ENCODE measurements at regions not wholly inside any gene's neighbourhood (a gene's known extent, or its start where the extent isn't known, plus 50 kb on each side); places are given as distances from the start of the nearest gene placed in this dataset.

- Histone ChIP-seq H3K27ac (ENCODE audit: low read depth, low read length, poor library complexity, severe bottlenecking) (no peak overlapping the region), H3K4me1 (ENCODE audit: insufficient read depth, low read length, poor library complexity, severe bottlenecking) (no peaks in the 10 kb centered on the region), H3K4me3 (ENCODE audit: low read depth, low read length, poor library complexity, severe bottlenecking) (no peak overlapping the region), H3K27me3 (replicated peaks; ENCODE audit: insufficient read depth, low read depth, low read length, poor library complexity) (no peaks in the 10 kb centered on the region), H3K9me3 (ENCODE audit: low read depth, low read length, poor library complexity, severe bottlenecking) (no peaks in the 10 kb centered on the region), H3K36me3 (ENCODE audit: insufficient read depth, low read length, poor library complexity, severe bottlenecking) (no peaks in the 10 kb centered on the region)
- no peak for TF ChIP-seq EZH2 (IDR thresholded peaks at IDR 0.05; ENCODE audit: borderline replicate concordance, low read depth, low read length, poor library complexity, severe bottlenecking)
- TF ChIP-seq CTCF (conservative IDR thresholded peaks at IDR 0.05; ENCODE audit: low read depth, low read length) = no peak
- ChIA-PET CTCF (no interaction called here), POLR2A (ENCODE audit: low non-redundant PET) (interaction anchor here (0.6 kb wide), 1 partner anchor 110 kb away, joined by 4 read pairs; no protein-coding TSS in a partner anchor)
- intact Hi-C loops (cut with micrococcal nuclease; ENCODE audit: unreplicated experiment) = no loop called here
- BruUV-seq (replicated peaks) = no TSS peak
- DNase-seq (ENCODE audit: low spot score) = no peak
These were observed 991.8 kb upstream of the ADGRB3 start for GRCh38 chr6:67643281-67643680.

GRCh38 chr6:67642582-67642981, 992.5 kb upstream of the ADGRB3 start:
- Histone ChIP-seq H3K27me3 (replicated peaks; ENCODE audit: insufficient read depth, low read depth, low read length, poor library complexity) (no peaks in the 10 kb centered on the region), H3K36me3 (ENCODE audit: insufficient read depth, low read length, poor library complexity, severe bottlenecking) (no peaks in the 10 kb centered on the region), H3K4me1 (ENCODE audit: insufficient read depth, low read length, poor library complexity, severe bottlenecking) (no peaks in the 10 kb centered on the region), H3K9me3 (ENCODE audit: low read depth, low read length, poor library complexity, severe bottlenecking) (no peaks in the 10 kb centered on the region), H3K4me3 (ENCODE audit: low read depth, low read length, poor library complexity, severe bottlenecking) (no peak overlapping the region), H3K27ac (ENCODE audit: low read depth, low read length, poor library complexity, severe bottlenecking) (no peak overlapping the region)
- ChIA-PET CTCF (no interaction called here), POLR2A (ENCODE audit: low non-redundant PET) (no interaction called here)
- no peak for DNase-seq (ENCODE audit: low spot score)
- BruUV-seq (replicated peaks) = no TSS peak
- no peak for TF ChIP-seq CTCF (conservative IDR thresholded peaks at IDR 0.05; ENCODE audit: low read depth, low read length)
- no peak for TF ChIP-seq EZH2 (IDR thresholded peaks at IDR 0.05; ENCODE audit: borderline replicate concordance, low read depth, low read length, poor library complexity, severe bottlenecking)
- intact Hi-C loops (cut with micrococcal nuclease; ENCODE audit: unreplicated experiment) = no loop called here

GRCh38 chr6:67640484-67640883, 994.6 kb upstream of the ADGRB3 start:
- intact Hi-C loops (cut with micrococcal nuclease; ENCODE audit: unreplicated experiment) = no loop called here
- H3K4me3 ChIP-seq (ENCODE audit: low read depth, low read length, poor library complexity, severe bottlenecking) = no peak overlapping the region
- CTCF ChIA-PET = no interaction called here
- H3K4me1 ChIP-seq (ENCODE audit: insufficient read depth, low read length, poor library complexity, severe bottlenecking) = no peaks in the 10 kb centered on the region
- no peaks in the 10 kb centered on the region for H3K27me3 ChIP-seq (replicated peaks; ENCODE audit: insufficient read depth, low read depth, low read length, poor library complexity)
- H3K27ac ChIP-seq (ENCODE audit: low read depth, low read length, poor library complexity, severe bottlenecking) = no peak overlapping the region
- no peaks in the 10 kb centered on the region for H3K9me3 ChIP-seq (ENCODE audit: low read depth, low read length, poor library complexity, severe bottlenecking)
- no peak for TF ChIP-seq EZH2 (IDR thresholded peaks at IDR 0.05; ENCODE audit: borderline replicate concordance, low read depth, low read length, poor library complexity, severe bottlenecking)
- TF ChIP-seq CTCF (conservative IDR thresholded peaks at IDR 0.05; ENCODE audit: low read depth, low read length) = no peak
- no TSS peak for BruUV-seq (replicated peaks)
- no peaks in the 10 kb centered on the region for H3K36me3 ChIP-seq (ENCODE audit: insufficient read depth, low read length, poor library complexity, severe bottlenecking)
- POLR2A ChIA-PET (ENCODE audit: low non-redundant PET) = no interaction called here
- DNase-seq (ENCODE audit: low spot score) = peak; percentile 41

Measured in A673 (cell line).